Liver (tissue), 8 donors: ENCODE measurements at regions not wholly inside any gene's neighbourhood (a gene's known extent, or its start where the extent isn't known, plus 50 kb on each side); places are given as distances from the start of the nearest gene placed in this dataset.

ENCODE experiments used
- DNase-seq: peaks from one replicate; pipeline ENCODE4 v3.0.0-alpha.2; 2017; ENCODE audit warnings: low spot score
- H3K27ac ChIP-seq, 2 donors: one replicate each; pipeline ENCODE4 v1.7.0; 2013; ENCODE audit warnings: inconsistent platforms in 2 of 2, low read length in 2 of 2, control low read depth in 1 of 2, low read depth in 1 of 2, mild to moderate bottlenecking in 1 of 2
- H3K27me3 ChIP-seq, 4 donors: one replicate each; pipeline versions ENCODE4 v1.6.1 to v1.7.0; 2013; ENCODE audit warnings: low read length in 3 of 4, inconsistent platforms in 1 of 4, mild to moderate bottlenecking in 1 of 4, moderate library complexity in 1 of 4; ENCODE audit not compliant: control insufficient read depth in 4 of 4, insufficient read depth in 4 of 4
- H3K36me3 ChIP-seq, 4 donors: one replicate each; pipeline versions ENCODE4 v1.6.1 to v1.7.0; 2013; ENCODE audit warnings: low read length in 3 of 4, mild to moderate bottlenecking in 3 of 4, low read depth in 1 of 4, moderate library complexity in 1 of 4; ENCODE audit not compliant: control insufficient read depth in 4 of 4, insufficient read depth in 3 of 4
- H3K4me1 ChIP-seq, 4 donors: one replicate each; pipeline versions ENCODE4 v1.6.1 to v1.7.0; 2013; ENCODE audit warnings: low read length in 3 of 4, mild to moderate bottlenecking in 3 of 4, moderate library complexity in 1 of 4; ENCODE audit not compliant: control insufficient read depth in 4 of 4, insufficient read depth in 4 of 4
- H3K4me3 ChIP-seq, 3 donors: one replicate each; pipeline versions ENCODE4 v1.6.1 to v1.7.0; 2013; ENCODE audit warnings: low read length in 3 of 3, control low read depth in 1 of 3, low read depth in 1 of 3, mild to moderate bottlenecking in 1 of 3
- H3K9ac ChIP-seq, 2 donors: one replicate each; pipeline ENCODE4 v1.7.0; 2013; ENCODE audit warnings: low read length in 2 of 2, mild to moderate bottlenecking in 2 of 2, moderate library complexity in 2 of 2, control low read depth in 1 of 2, low read depth in 1 of 2
- H3K9me3 ChIP-seq, 4 donors: one replicate each; pipeline versions ENCODE4 v1.6.1 to v1.7.0; 2013; ENCODE audit warnings: low read length in 3 of 4; ENCODE audit not compliant: control insufficient read depth in 4 of 4
- EGR1 ChIP-seq, 2 donors: IDR thresholded peaks; 2 replicates each; pipeline ENCODE4 v1.6.1; 2016 to 2018; ENCODE audit warnings: antibody characterized with exemption in 2 of 2, low read depth in 2 of 2
- FOXA1 ChIP-seq: IDR thresholded peaks from 2 replicates; pipeline ENCODE4 v1.6.1; 2016; ENCODE audit warnings: antibody characterized with exemption
- FOXA2 ChIP-seq: IDR thresholded peaks from 2 replicates; pipeline ENCODE4 v1.6.1; 2016; ENCODE audit warnings: antibody characterized with exemption
- GABPA ChIP-seq, 2 donors: IDR thresholded peaks in 1 of 2; conservative IDR thresholded peaks in 1 of 2; 2 replicates each; pipeline ENCODE4 v1.6.1; 2016; ENCODE audit warnings: antibody characterized with exemption in 2 of 2, mild to moderate bottlenecking in 1 of 2, moderate library complexity in 1 of 2
- HNF4A ChIP-seq, 2 donors: conservative IDR thresholded peaks; 2 replicates each; pipeline ENCODE4 v1.6.1; 2016; ENCODE audit warnings: antibody characterized with exemption in 2 of 2, mild to moderate bottlenecking in 2 of 2
- HNF4G ChIP-seq: IDR thresholded peaks from 2 replicates; pipeline ENCODE4 v1.6.1; 2016; ENCODE audit warnings: antibody characterized with exemption
- JUND ChIP-seq, 2 donors: IDR thresholded peaks; 2 replicates each; pipeline ENCODE4 v1.6.1; 2016; ENCODE audit warnings: antibody characterized with exemption in 2 of 2
- NR2F2 ChIP-seq: IDR thresholded peaks from 2 replicates; pipeline ENCODE4 v1.6.1; 2016; ENCODE audit warnings: antibody characterized with exemption
- RAD21 ChIP-seq, 2 donors: IDR thresholded peaks; 2 replicates each; pipeline ENCODE4 v1.6.1; 2016; ENCODE audit warnings: antibody characterized with exemption in 2 of 2, mild to moderate bottlenecking in 2 of 2
- RXRA ChIP-seq, 2 donors: IDR thresholded peaks; 2 replicates each; pipeline ENCODE4 v1.6.1; 2017 to 2018; ENCODE audit warnings: antibody characterized with exemption in 2 of 2, mild to moderate bottlenecking in 1 of 2
- TAF1 ChIP-seq: conservative IDR thresholded peaks from 2 replicates; pipeline ENCODE4 v1.6.1; 2016; ENCODE audit warnings: antibody characterized with exemption, mild to moderate bottlenecking
- YY1 ChIP-seq: IDR thresholded peaks from 2 replicates; pipeline ENCODE4 v1.6.1; 2016; ENCODE audit warnings: antibody characterized with exemption, mild to moderate bottlenecking
- WGBS: extraction: QIAGEN DNeasy Blood & Tissue Kit; methylation state at CpG from one replicate; pipeline ENCODE4 v1.1.7; 2013; 5-methylcytosine and 5-hydroxymethylcytosine counted together
- TF ChIP-seq, protein P1 (sequence below): IDR thresholded peaks from 2 replicates; pipeline ENCODE4 v1.6.1; 2016; ENCODE audit warnings: antibody characterized with exemption
- TF ChIP-seq, protein P2 (sequence below): IDR thresholded peaks from 2 replicates; pipeline ENCODE4 v1.6.1; 2016; ENCODE audit warnings: antibody characterized with exemption, mild to moderate bottlenecking
- TF ChIP-seq, protein P3 (sequence below): IDR thresholded peaks from 2 replicates; pipeline ENCODE4 v1.6.1; 2016; ENCODE audit warnings: antibody characterized with exemption
- TF ChIP-seq, protein P4 (sequence below): IDR thresholded peaks from 2 replicates; pipeline ENCODE4 v1.6.1; 2016; ENCODE audit warnings: antibody characterized with exemption
- TF ChIP-seq, protein P5 (sequence below): fragments of 150-350 bp; IDR thresholded peaks from 2 replicates; pipeline ENCODE4 v1.5.1; 2017; ENCODE audit warnings: improper control_type of control experiment, low read depth, low read length; ENCODE audit not compliant: missing input control
- donor health status: healthy.
- donor health status: healthy.
- donor health status: healthy.
- donor health status: healthy.
- donor health status: healthy.

DNA sequence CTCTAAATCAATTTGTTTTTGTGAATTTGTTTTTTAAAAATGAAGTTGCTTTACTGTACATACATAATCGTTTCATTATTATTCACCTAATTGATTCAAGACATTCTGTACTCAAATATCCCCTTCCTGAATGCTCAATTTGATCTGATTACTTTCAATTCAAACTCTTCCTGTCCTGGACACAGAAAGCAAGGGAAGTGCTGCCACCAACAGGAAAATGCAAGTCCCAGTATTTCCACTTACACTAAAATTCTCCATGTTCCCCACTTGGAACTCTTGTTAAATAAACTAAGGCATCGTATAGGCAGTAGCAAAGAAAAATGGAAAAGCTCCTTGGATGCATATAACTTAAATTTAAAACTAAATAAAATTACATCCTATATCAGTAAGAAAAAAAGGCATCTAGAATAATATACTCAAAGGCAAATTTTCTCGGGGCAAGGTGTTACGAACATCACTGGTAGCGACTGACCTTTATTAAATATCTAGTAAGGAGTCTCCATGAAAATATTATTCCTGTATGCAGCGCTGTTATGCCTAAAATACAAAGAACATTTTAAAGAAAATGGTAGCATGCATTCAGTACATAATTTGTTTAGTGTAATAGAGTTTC, 72.0 kb upstream of the DBX2 start:
- no peak overlapping the region for H3K4me3 ChIP-seq
- TF ChIP-seq, protein P1, sequence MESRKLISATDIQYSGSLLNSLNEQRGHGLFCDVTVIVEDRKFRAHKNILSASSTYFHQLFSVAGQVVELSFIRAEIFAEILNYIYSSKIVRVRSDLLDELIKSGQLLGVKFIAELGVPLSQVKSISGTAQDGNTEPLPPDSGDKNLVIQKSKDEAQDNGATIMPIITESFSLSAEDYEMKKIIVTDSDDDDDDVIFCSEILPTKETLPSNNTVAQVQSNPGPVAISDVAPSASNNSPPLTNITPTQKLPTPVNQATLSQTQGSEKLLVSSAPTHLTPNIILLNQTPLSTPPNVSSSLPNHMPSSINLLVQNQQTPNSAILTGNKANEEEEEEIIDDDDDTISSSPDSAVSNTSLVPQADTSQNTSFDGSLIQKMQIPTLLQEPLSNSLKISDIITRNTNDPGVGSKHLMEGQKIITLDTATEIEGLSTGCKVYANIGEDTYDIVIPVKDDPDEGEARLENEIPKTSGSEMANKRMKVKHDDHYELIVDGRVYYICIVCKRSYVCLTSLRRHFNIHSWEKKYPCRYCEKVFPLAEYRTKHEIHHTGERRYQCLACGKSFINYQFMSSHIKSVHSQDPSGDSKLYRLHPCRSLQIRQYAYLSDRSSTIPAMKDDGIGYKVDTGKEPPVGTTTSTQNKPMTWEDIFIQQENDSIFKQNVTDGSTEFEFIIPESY: no peak
- TF ChIP-seq, protein P2, sequence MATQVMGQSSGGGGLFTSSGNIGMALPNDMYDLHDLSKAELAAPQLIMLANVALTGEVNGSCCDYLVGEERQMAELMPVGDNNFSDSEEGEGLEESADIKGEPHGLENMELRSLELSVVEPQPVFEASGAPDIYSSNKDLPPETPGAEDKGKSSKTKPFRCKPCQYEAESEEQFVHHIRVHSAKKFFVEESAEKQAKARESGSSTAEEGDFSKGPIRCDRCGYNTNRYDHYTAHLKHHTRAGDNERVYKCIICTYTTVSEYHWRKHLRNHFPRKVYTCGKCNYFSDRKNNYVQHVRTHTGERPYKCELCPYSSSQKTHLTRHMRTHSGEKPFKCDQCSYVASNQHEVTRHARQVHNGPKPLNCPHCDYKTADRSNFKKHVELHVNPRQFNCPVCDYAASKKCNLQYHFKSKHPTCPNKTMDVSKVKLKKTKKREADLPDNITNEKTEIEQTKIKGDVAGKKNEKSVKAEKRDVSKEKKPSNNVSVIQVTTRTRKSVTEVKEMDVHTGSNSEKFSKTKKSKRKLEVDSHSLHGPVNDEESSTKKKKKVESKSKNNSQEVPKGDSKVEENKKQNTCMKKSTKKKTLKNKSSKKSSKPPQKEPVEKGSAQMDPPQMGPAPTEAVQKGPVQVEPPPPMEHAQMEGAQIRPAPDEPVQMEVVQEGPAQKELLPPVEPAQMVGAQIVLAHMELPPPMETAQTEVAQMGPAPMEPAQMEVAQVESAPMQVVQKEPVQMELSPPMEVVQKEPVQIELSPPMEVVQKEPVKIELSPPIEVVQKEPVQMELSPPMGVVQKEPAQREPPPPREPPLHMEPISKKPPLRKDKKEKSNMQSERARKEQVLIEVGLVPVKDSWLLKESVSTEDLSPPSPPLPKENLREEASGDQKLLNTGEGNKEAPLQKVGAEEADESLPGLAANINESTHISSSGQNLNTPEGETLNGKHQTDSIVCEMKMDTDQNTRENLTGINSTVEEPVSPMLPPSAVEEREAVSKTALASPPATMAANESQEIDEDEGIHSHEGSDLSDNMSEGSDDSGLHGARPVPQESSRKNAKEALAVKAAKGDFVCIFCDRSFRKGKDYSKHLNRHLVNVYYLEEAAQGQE: no peak
- TF ChIP-seq JUND (IDR thresholded peaks at IDR 0.05) (no peak), RXRA (IDR thresholded peaks at IDR 0.05) (no peak), FOXA2 (no peak), HNF4G (no peak), HNF4A (conservative IDR thresholded peaks at IDR 0.05) (no peak), TAF1 (no peak), NR2F2 (no peak), YY1 (no peak), RAD21 (IDR thresholded peaks at IDR 0.05) (peak; percentile 59 to 68), FOXA1 (no peak)
- TF ChIP-seq, protein P3, sequence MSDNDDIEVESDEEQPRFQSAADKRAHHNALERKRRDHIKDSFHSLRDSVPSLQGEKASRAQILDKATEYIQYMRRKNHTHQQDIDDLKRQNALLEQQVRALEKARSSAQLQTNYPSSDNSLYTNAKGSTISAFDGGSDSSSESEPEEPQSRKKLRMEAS: no peak
- TF ChIP-seq, protein P4, sequence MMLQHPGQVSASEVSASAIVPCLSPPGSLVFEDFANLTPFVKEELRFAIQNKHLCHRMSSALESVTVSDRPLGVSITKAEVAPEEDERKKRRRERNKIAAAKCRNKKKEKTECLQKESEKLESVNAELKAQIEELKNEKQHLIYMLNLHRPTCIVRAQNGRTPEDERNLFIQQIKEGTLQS: no peak
- TF ChIP-seq, protein P5, sequence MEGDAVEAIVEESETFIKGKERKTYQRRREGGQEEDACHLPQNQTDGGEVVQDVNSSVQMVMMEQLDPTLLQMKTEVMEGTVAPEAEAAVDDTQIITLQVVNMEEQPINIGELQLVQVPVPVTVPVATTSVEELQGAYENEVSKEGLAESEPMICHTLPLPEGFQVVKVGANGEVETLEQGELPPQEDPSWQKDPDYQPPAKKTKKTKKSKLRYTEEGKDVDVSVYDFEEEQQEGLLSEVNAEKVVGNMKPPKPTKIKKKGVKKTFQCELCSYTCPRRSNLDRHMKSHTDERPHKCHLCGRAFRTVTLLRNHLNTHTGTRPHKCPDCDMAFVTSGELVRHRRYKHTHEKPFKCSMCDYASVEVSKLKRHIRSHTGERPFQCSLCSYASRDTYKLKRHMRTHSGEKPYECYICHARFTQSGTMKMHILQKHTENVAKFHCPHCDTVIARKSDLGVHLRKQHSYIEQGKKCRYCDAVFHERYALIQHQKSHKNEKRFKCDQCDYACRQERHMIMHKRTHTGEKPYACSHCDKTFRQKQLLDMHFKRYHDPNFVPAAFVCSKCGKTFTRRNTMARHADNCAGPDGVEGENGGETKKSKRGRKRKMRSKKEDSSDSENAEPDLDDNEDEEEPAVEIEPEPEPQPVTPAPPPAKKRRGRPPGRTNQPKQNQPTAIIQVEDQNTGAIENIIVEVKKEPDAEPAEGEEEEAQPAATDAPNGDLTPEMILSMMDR: peak; percentile 25
- H3K27me3 ChIP-seq: peaks cover 0 to 3% (median 0%) of the 10 kb centered on the region in 4 donors
- H3K27ac ChIP-seq: no peak overlapping the region
- H3K4me1 ChIP-seq: no peaks in the 10 kb centered on the region
- no peaks in the 10 kb centered on the region for H3K9me3 ChIP-seq
- no peaks in the 10 kb centered on the region for H3K36me3 ChIP-seq
- no peak for DNase-seq
- H3K9ac ChIP-seq: no peak overlapping the region
- WGBS: 60% methylated on average over 6 of the region's 6 CpGs

DNA sequence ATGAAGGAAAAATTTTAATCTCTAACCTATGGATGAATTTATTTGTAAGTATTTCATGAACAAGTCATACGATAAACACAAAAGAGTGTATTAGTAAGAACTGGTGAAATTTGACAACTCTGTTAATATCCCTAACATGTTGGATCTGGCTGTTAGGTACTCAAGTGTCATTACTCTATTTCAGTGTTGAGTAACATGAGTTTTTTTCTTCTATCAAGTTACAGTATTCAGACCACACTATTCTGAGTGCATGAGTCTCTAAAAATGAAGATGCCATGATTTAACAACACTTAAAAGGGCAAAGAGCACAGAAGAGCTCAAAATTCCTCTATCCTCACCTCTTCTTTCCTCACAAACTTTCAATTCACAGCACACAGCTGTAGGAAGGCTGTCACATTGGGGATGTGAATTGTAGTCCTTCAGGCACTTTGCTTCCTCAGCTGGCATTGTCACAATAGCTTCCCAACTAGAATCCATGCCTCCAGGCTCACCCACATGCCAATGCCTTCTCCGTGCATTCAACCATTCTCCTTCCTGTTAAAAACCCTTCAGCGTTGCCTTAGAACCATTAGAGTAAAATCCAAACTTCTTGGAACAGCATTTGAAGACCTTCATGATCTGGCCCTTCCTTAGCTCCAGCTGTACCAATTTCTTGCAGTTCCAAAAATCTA, 73.7 kb upstream of the DBX2 start:
- Histone ChIP-seq H3K4me3 (no peak overlapping the region), H3K27ac (no peak overlapping the region), H3K36me3 (no peaks in the 10 kb centered on the region), H3K9me3 (no peaks in the 10 kb centered on the region), H3K9ac (no peak overlapping the region), H3K4me1 (no peaks in the 10 kb centered on the region), H3K27me3 (peaks cover 0 to 3% (median 0%) of the 10 kb centered on the region in 4 donors)
- WGBS: 76% methylated on average over 3 of the region's 3 CpGs
- DNase-seq: no peak
- TF ChIP-seq, protein P5: no peak
- TF ChIP-seq, protein P4: no peak
- TF ChIP-seq GABPA (IDR thresholded peaks at IDR 0.05 in 1 of 2, conservative IDR thresholded peaks at IDR 0.05 in 1 of 2) (no peak), FOXA1 (no peak), EGR1 (IDR thresholded peaks at IDR 0.05; ENCODE audit: low read depth in 2 of 2) (no peak), TAF1 (no peak), RXRA (IDR thresholded peaks at IDR 0.05) (no peak), NR2F2 (no peak), YY1 (no peak), RAD21 (IDR thresholded peaks at IDR 0.05) (no peak), HNF4A (conservative IDR thresholded peaks at IDR 0.05) (no peak)
- TF ChIP-seq, protein P1: no peak
